ENCODE measurements at regions not wholly inside any gene's neighbourhood (a gene's known extent, or its start where the extent isn't known, plus 50 kb on each side); places are given as distances from the start of the nearest gene placed in this dataset.

- no peak for DNase-seq (ENCODE audit: low read depth)
These were observed 87.6 kb downstream of the YTHDF1 start for GRCh38 chr20:63128367-63128766.

GRCh38 chr20:63127700-63128364, 88.1 kb downstream of the YTHDF1 start:
- DNase-seq (ENCODE audit: low read depth) = no peak

- DNase-seq (ENCODE audit: low read depth) = no peak
These were observed 88.8 kb downstream of the YTHDF1 start for GRCh38 chr20:63126876-63127699.

- DNase-seq (ENCODE audit: low read depth) = no peak
These were observed 89.9 kb downstream of the YTHDF1 start for GRCh38 chr20:63125838-63126601.

GRCh38 chr20:63125581-63125837, 90.4 kb downstream of the YTHDF1 start:
- no peak for DNase-seq (ENCODE audit: low read depth)

GRCh38 chr20:63124782-63125580, 91.0 kb downstream of the YTHDF1 start:
- no peak for DNase-seq (ENCODE audit: low read depth)

- no peak for DNase-seq (ENCODE audit: low read depth)
These were observed 91.7 kb downstream of the YTHDF1 start for GRCh38 chr20:63124092-63124781.

- no peak for DNase-seq (ENCODE audit: low read depth)
These were observed 92.6 kb downstream of the YTHDF1 start for GRCh38 chr20:63123331-63123741.

GRCh38 chr20:63122626-63123025, 93.3 kb downstream of the YTHDF1 start:
- no peak for DNase-seq (ENCODE audit: low read depth)

- DNase-seq (ENCODE audit: low read depth) = no peak
These were observed 94.1 kb downstream of the YTHDF1 start for GRCh38 chr20:63121749-63122405.

- no peak for DNase-seq (ENCODE audit: low read depth)
These were observed 94.7 kb downstream of the YTHDF1 start for GRCh38 chr20:63121246-63121645.

GRCh38 chr20:63120808-63121090, 95.2 kb downstream of the YTHDF1 start:
- no peak for DNase-seq (ENCODE audit: low read depth)

- DNase-seq (ENCODE audit: low read depth) = no peak
These were observed 95.7 kb downstream of the YTHDF1 start for GRCh38 chr20:63119963-63120807.

GRCh38 chr20:63119121-63119962, 96.6 kb downstream of the YTHDF1 start:
- DNase-seq (ENCODE audit: low read depth) = no peak

GRCh38 chr20:63118303-63119120, 97.4 kb downstream of the YTHDF1 start:
- no peak for DNase-seq (ENCODE audit: low read depth)

- no peak for DNase-seq (ENCODE audit: low read depth)
These were observed 98.1 kb downstream of the YTHDF1 start for GRCh38 chr20:63117661-63118302.

- DNase-seq (ENCODE audit: low read depth) = no peak
These were observed 98.8 kb downstream of the YTHDF1 start for GRCh38 chr20:63117151-63117550.
